Peyer's patch (tissue), 4 donors: ENCODE measurements at regions not wholly inside any gene's neighbourhood (a gene's known extent, or its start where the extent isn't known, plus 50 kb on each side); places are given as distances from the start of the nearest gene placed in this dataset.

Source experiments
- CTCF ChIP-seq, 6 experiments: fragments of 450-650 bp in 4 of 6; fragments of 200-600 bp in 2 of 6; sonication (generic) in 1 of 6; IDR thresholded peaks; one replicate each; pipeline ENCODE4 v1.5.1; 2017 to 2019; ENCODE audit warnings: antibody characterized with exemption in 6 of 6, mild to moderate bottlenecking in 3 of 6, moderate library complexity in 1 of 6
- POLR2A ChIP-seq, 2 donors: fragments of 450-650 bp; IDR thresholded peaks; one replicate each; pipeline ENCODE4 v1.5.1; 2017; ENCODE audit warnings: antibody characterized with exemption in 2 of 2, mild to moderate bottlenecking in 2 of 2, moderate library complexity in 2 of 2

- TF ChIP-seq CTCF (IDR thresholded peaks at IDR 0.05) (no peak), POLR2A (IDR thresholded peaks at IDR 0.05) (no peak)
These were observed 340.0 kb downstream of the DCAF12L2 start for GRCh38 chrX:125826080-125826479.
